Cardiac muscle cell (in vitro differentiated cells and primary cell): ENCODE measurements at regions not wholly inside any gene's neighbourhood (a gene's known extent, or its start where the extent isn't known, plus 50 kb on each side); places are given as distances from the start of the nearest gene placed in this dataset.

Source experiments
- DNase-seq, 2 donors: peaks; one replicate each; pipeline versions ENCODE4 v3.0.0 to v3.0.0-alpha.2; 2010 to 2017; ENCODE audit warnings: low read depth in 1 of 2, low spot score in 1 of 2
- H3K27ac ChIP-seq: fragments of 200-600 bp; sonication (generic); 2 replicates; pipeline ENCODE4 v1.5.1; 2016
- H3K27me3 ChIP-seq: fragments of 200-600 bp; sonication (generic); 2 replicates; pipeline ENCODE4 v1.6.0; 2016; ENCODE audit warnings: control low read depth
- H3K36me3 ChIP-seq: fragments of 200-600 bp; sonication (generic); 2 replicates; pipeline ENCODE4 v1.5.1; 2016; ENCODE audit warnings: control low read depth
- H3K4me1 ChIP-seq: fragments of 200-600 bp; sonication (generic); 2 replicates; pipeline ENCODE4 v1.8.1; 2017; ENCODE audit warnings: low read depth, mild to moderate bottlenecking, mixed run types
- H3K4me3 ChIP-seq: fragments of 200-600 bp; sonication (generic); 2 replicates; pipeline ENCODE4 v1.5.1; 2016; ENCODE audit warnings: mild to moderate bottlenecking
- H3K9me3 ChIP-seq: fragments of 200-600 bp; sonication (generic); 2 replicates; pipeline ENCODE4 v1.5.1; 2017; ENCODE audit warnings: low read depth, mild to moderate bottlenecking, control low read depth
- CTCF ChIP-seq: IDR thresholded peaks from 2 replicates; pipeline ENCODE4 v1.5.1; 2012; ENCODE audit warnings: low read depth, mild to moderate bottlenecking, low read length

DNA sequence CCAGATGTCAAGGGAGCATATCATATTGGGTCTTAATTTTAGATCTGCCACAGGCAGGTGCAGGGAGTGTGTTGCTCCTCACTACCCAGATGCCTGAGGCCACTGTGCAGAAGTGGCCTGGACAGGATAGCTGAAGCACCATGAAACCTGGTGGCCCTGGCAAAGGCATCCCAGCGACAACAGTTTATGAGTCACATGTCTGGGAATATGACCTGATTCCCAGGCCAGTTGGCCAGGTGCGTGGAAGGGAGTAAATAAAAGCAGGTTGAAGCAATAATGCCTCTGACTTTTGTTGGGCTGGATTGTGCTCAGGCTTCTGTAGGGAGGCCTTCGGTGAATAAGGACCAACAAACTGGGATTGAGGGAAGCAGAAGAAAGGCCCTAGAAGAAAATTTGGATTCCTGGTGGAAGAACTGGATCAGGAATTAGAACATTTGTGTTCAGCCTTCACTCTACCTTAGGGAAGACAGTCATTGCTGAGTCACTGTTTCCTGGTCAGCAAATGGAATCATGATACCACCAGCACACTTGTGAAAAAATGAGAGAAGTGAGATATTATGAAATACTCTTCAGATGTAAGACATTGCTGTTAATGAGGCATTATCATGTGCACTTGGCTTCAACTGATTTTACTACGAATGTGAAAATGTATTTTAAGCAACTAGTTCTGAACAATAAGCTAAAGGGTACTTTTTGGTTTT lies 78.4 kb upstream of the ZNF516 start:
- Histone ChIP-seq H3K36me3 (no peaks in the 10 kb centered on the region), H3K9me3 (no peaks in the 10 kb centered on the region), H3K4me1 (no peaks in the 10 kb centered on the region), H3K27me3 (no peaks in the 10 kb centered on the region), H3K27ac (no peak overlapping the region), H3K4me3 (no peak overlapping the region)
- TF ChIP-seq CTCF = no peak
- DNase-seq = peak in 1 of 2 donors; percentile 72

- H3K4me1 ChIP-seq = no peaks in the 10 kb centered on the region
- no peaks in the 10 kb centered on the region for H3K9me3 ChIP-seq
- H3K4me3 ChIP-seq = no peak overlapping the region
- H3K27me3 ChIP-seq = no peaks in the 10 kb centered on the region
- DNase-seq = no peak
- no peak overlapping the region for H3K27ac ChIP-seq
- no peaks in the 10 kb centered on the region for H3K36me3 ChIP-seq
- TF ChIP-seq CTCF = no peak
These were observed 77.6 kb upstream of the ZNF516 start for GRCh38 chr18:76572518-76573247.

DNA sequence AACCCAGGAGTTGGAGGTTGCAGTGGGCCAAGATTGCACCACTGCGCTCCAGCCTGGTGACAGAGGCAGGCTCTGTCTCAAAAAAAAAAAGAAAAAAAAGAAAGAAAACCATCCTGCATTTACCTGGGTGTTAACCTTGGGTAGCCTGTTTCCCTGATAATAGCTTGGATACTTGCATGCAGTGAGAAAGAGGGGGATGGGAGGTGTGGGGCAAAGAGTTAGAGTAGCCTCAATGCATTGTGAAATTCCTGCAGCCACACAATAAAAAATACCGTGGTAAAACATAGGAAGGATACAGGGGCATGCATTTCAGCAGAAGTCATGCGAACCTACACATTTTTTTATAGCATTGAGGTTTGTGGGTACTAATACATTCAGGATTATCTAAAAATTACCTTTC lies 76.6 kb upstream of the ZNF516 start:
- Histone ChIP-seq H3K27ac (no peak overlapping the region), H3K9me3 (no peaks in the 10 kb centered on the region), H3K36me3 (no peaks in the 10 kb centered on the region), H3K4me1 (no peaks in the 10 kb centered on the region), H3K27me3 (no peaks in the 10 kb centered on the region), H3K4me3 (no peak overlapping the region)
- no peak for DNase-seq
- TF ChIP-seq CTCF = no peak

GRCh38 chr18:76570856-76571255 lies 75.8 kb upstream of the ZNF516 start:
- no peaks in the 10 kb centered on the region for H3K27me3 ChIP-seq
- TF ChIP-seq CTCF = no peak
- DNase-seq = no peak
- no peaks in the 10 kb centered on the region for H3K36me3 ChIP-seq
- no peak overlapping the region for H3K4me3 ChIP-seq
- H3K9me3 ChIP-seq = no peaks in the 10 kb centered on the region
- H3K4me1 ChIP-seq = no peaks in the 10 kb centered on the region
- H3K27ac ChIP-seq = no peak overlapping the region

GRCh38 chr18:76569644-76570419 lies 74.8 kb upstream of the ZNF516 start:
- H3K27ac ChIP-seq = no peak overlapping the region
- H3K36me3 ChIP-seq = no peaks in the 10 kb centered on the region
- no peak overlapping the region for H3K4me3 ChIP-seq
- no peaks in the 10 kb centered on the region for H3K27me3 ChIP-seq
- no peak for TF ChIP-seq CTCF
- DNase-seq = no peak
- H3K9me3 ChIP-seq = no peaks in the 10 kb centered on the region
- H3K4me1 ChIP-seq = peaks cover 2% of the 10 kb centered on the region
